Keratinocyte (primary cell): ENCODE measurements at regions not wholly inside any gene's neighbourhood (a gene's known extent, or its start where the extent isn't known, plus 50 kb on each side); places are given as distances from the start of the nearest gene placed in this dataset.

Source experiments
- CTCF ChIP-seq, 3 experiments: IDR thresholded peaks in 1 of 3; conservative IDR thresholded peaks in 1 of 3; optimal IDR thresholded peaks in 1 of 3; 2 replicates in 2 of 3; 3 replicates in 1 of 3; pipeline versions ENCODE3 to v1.5.1; 2011; ENCODE audit warnings: low read length in 3 of 3, mild to moderate bottlenecking in 3 of 3, moderate library complexity in 2 of 3, control low read depth in 1 of 3, inconsistent platforms in 1 of 3; ENCODE audit not compliant: insufficient read depth in 2 of 3; ENCODE audit errors: extremely low read depth in 1 of 3
- EZH2 ChIP-seq: IDR thresholded peaks from one replicate; pipeline ENCODE4 v1.6.1; 2012; ENCODE audit warnings: inconsistent platforms, mild to moderate bottlenecking, low read length, moderate library complexity

- TF ChIP-seq CTCF (optimal IDR thresholded peaks at IDR 0.05 in 1 of 3, IDR thresholded peaks at IDR 0.05 in 1 of 3, conservative IDR thresholded peaks at IDR 0.05 in 1 of 3; ENCODE audit: extremely low read depth in 1 of 3, insufficient read depth in 2 of 3, low read length in 3 of 3) = no peak
- TF ChIP-seq EZH2 = no peak
Measured at GRCh38 chr20:37596168-37596567, 68.5 kb upstream of the BLCAP start.
